Hepatocyte (in vitro differentiated cells): ENCODE measurements at regions not wholly inside any gene's neighbourhood (a gene's known extent, or its start where the extent isn't known, plus 50 kb on each side); places are given as distances from the start of the nearest gene placed in this dataset.
A peak's percentile ranks its signal among the peaks of the same experiment; 100 is the strongest.
"Not testable (repeated sequence)": the region's sequence is repeated elsewhere in the genome, so short reads cannot be mapped to it uniquely, and the experiment has no call there.

Experiments
- DNase-seq: peaks from one replicate; pipeline ENCODE4 v3.0.0-alpha.2; 2016; ENCODE audit warnings: low spot score
- H2AFZ ChIP-seq: fragments of 200-600 bp; sonication (generic); 2 replicates; pipeline ENCODE4 v1.6.0; 2016; ENCODE audit warnings: antibody characterized with exemption, mild to moderate bottlenecking
- H3K27ac ChIP-seq: fragments of 200-600 bp; sonication (generic); 2 replicates; pipeline ENCODE4 v1.5.1; 2016; ENCODE audit warnings: mild to moderate bottlenecking
- H3K27me3 ChIP-seq: fragments of 200-600 bp; sonication (generic); 2 replicates; pipeline ENCODE4 v1.6.1; 2016
- H3K36me3 ChIP-seq: fragments of 200-600 bp; sonication (generic); replicated peaks from 2 replicates; pipeline ENCODE4 v1.5.1; 2016; ENCODE audit warnings: low read depth; ENCODE audit not compliant: insufficient read depth
- H3K4me1 ChIP-seq: fragments of 200-600 bp; sonication (generic); 2 replicates; pipeline ENCODE4 v1.5.1; 2016; ENCODE audit warnings: mild to moderate bottlenecking, moderate library complexity; ENCODE audit not compliant: insufficient read depth
- H3K4me2 ChIP-seq: fragments of 200-600 bp; sonication (generic); 2 replicates; pipeline ENCODE4 v1.6.0; 2016
- H3K4me3 ChIP-seq: fragments of 200-600 bp; sonication (generic); 2 replicates; pipeline ENCODE4 v1.5.1; 2016; ENCODE audit warnings: mild to moderate bottlenecking
- H3K79me2 ChIP-seq: fragments of 200-600 bp; sonication (generic); 2 replicates; pipeline ENCODE4 v1.6.0; 2017; ENCODE audit warnings: mild to moderate bottlenecking
- H3K9me2 ChIP-seq: fragments of 200-600 bp; sonication (generic); replicated peaks from 2 replicates; pipeline ENCODE4 v1.6.0; 2017; ENCODE audit warnings: mild to moderate bottlenecking; ENCODE audit not compliant: insufficient read depth
- H3K9me3 ChIP-seq: fragments of 200-600 bp; sonication (generic); 2 replicates; pipeline ENCODE4 v1.5.1; 2016; ENCODE audit warnings: low read depth, mild to moderate bottlenecking
- H4K20me1 ChIP-seq: fragments of 200-600 bp; sonication (generic); 2 replicates; pipeline ENCODE4 v1.6.0; 2016; ENCODE audit warnings: mild to moderate bottlenecking; ENCODE audit not compliant: insufficient read depth, poor library complexity, severe bottlenecking
- EZH2 ChIP-seq: fragments of 200-600 bp; sonication (generic); IDR thresholded peaks from 2 replicates; pipeline ENCODE4 v1.6.1; 2016; ENCODE audit warnings: antibody characterized with exemption, mild to moderate bottlenecking, borderline replicate concordance
- EZH2phosphoT487 ChIP-seq: fragments of 200-600 bp; sonication (generic); IDR thresholded peaks from one replicate; pipeline ENCODE4 v1.6.1; 2018; ENCODE audit warnings: antibody characterized with exemption, mild to moderate bottlenecking, low read depth, moderate library complexity; ENCODE audit not compliant: unreplicated experiment, severe bottlenecking
- WGBS: methylation state at CpG from one replicate; pipeline ENCODE4 v1.1.6; 2016; ENCODE audit warnings: low lambda C conversion rate; ENCODE audit errors: missing lambda C conversion rate; 5-methylcytosine and 5-hydroxymethylcytosine counted together
- TF ChIP-seq, protein P1 (sequence below): fragments of 200-600 bp; sonication (generic); IDR thresholded peaks from 2 replicates; pipeline ENCODE4 v1.5.1; 2016; ENCODE audit warnings: antibody characterized with exemption, mild to moderate bottlenecking; ENCODE audit not compliant: poor library complexity

DNA sequence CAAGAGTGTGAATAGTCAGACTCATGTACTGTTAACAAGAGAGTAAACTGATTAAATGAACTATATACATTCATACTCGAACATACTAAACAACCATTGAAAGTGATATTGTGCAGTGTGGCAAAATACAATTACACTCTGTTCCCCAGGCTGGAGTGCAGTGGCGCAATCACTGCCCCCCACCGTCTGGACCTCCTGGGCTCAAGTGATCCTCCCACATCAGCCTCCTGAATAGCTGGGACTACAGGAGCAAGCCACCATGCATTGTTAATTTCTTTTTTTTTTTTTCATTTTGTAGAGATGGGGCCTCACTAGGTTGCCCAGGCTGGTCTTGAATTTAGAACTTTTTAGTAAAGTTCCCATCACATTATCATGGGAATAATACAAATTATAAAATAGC is 77.3 kb upstream of the LSM14A start:
- no peaks in the 10 kb centered on the region for H3K27me3 ChIP-seq
- H3K79me2 ChIP-seq = no peaks in the 10 kb centered on the region
- TF ChIP-seq EZH2phosphoT487 = no peak
- TF ChIP-seq, protein P1, sequence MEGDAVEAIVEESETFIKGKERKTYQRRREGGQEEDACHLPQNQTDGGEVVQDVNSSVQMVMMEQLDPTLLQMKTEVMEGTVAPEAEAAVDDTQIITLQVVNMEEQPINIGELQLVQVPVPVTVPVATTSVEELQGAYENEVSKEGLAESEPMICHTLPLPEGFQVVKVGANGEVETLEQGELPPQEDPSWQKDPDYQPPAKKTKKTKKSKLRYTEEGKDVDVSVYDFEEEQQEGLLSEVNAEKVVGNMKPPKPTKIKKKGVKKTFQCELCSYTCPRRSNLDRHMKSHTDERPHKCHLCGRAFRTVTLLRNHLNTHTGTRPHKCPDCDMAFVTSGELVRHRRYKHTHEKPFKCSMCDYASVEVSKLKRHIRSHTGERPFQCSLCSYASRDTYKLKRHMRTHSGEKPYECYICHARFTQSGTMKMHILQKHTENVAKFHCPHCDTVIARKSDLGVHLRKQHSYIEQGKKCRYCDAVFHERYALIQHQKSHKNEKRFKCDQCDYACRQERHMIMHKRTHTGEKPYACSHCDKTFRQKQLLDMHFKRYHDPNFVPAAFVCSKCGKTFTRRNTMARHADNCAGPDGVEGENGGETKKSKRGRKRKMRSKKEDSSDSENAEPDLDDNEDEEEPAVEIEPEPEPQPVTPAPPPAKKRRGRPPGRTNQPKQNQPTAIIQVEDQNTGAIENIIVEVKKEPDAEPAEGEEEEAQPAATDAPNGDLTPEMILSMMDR = no peak
- H3K4me3 ChIP-seq = no peak overlapping the region
- WGBS = 83% methylated on average over 3 of the region's 3 CpGs
- H3K4me1 ChIP-seq = no peaks in the 10 kb centered on the region
- no peak for DNase-seq
- no peak overlapping the region for H2AFZ ChIP-seq
- no peaks in the 10 kb centered on the region for H3K36me3 ChIP-seq
- H4K20me1 ChIP-seq = no peaks in the 10 kb centered on the region
- H3K9me2 ChIP-seq = no peaks in the 10 kb centered on the region
- no peaks in the 10 kb centered on the region for H3K9me3 ChIP-seq
- no peak overlapping the region for H3K4me2 ChIP-seq
- no peak overlapping the region for H3K27ac ChIP-seq

DNA sequence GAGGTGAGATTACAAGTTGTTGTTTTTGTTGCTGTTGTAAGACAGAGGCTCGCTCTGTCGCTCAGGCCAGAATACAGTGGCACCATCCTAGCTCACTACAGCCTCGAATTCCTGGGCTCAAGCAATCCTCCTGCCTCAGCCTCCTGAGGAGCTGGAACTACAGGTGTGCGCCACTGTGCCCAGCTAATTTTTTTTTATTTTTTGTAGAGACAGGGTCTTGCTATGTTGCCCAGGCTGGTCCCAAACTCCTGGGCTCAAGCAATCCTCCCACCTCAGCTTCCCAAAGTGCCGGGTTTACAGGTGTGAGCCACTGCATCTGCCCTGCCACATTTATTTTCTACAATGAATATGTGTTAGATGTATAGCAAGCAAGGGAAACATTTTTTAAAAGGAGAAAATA is 76.9 kb upstream of the LSM14A start:
- not testable (repeated sequence) for H3K9me3 ChIP-seq, DNase-seq, H3K27ac ChIP-seq, H3K4me1 ChIP-seq, H3K4me2 ChIP-seq, H3K27me3 ChIP-seq, H3K79me2 ChIP-seq, H2AFZ ChIP-seq, H3K4me3 ChIP-seq, H3K36me3 ChIP-seq, H4K20me1 ChIP-seq, H3K9me2 ChIP-seq
- 94% methylated on average over 5 of the region's 5 CpGs for WGBS

DNA sequence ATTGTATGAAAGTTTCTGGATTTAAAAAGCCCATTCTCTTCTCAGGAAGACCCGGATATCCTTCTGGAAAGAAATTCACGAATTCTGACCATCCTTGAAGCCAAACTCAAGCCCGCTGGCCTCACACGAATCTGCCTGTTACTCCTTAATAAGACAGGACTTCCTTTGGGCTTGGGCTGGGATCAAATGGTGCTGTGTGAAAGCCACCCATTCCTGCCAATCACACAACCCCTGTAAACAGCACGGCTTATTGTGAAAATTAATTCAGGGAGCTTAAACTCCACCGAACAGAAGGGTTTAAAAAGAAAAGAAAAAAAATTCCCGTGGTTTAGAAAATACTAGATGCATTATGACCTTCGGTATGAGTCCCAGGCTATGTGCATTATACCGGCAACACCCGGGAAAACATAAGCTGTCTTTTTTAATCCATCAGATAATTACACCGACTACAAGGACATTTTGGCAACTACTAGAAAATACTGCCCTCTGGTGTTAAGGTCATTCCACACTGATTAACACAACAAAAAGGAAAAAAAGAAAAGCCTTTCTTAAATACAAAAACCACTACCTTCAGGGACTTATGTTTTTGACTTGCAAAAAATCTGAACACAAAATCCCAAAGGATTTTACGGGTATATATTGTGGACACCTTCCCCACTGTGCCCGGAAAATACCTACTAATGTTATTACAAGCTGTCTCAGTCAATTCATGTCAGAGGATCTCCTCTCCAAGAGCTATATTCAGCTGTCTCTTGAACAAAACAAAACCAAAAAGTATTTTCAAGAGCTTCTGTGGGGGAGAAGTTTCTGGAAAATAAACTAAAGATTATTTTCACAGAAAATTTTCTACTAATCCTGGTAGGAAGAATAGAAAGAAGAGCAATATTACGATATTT is 76.0 kb upstream of the LSM14A start:
- Histone ChIP-seq H3K4me1 (no peaks in the 10 kb centered on the region), H3K27me3 (no peaks in the 10 kb centered on the region), H3K27ac (no peak overlapping the region), H3K36me3 (no peaks in the 10 kb centered on the region), H4K20me1 (no peaks in the 10 kb centered on the region), H3K9me2 (no peaks in the 10 kb centered on the region), H3K79me2 (no peaks in the 10 kb centered on the region), H3K9me3 (no peaks in the 10 kb centered on the region), H3K4me2 (peak overlapping the region; percentile 45), H3K4me3 (no peak overlapping the region), H2AFZ (no peak overlapping the region)
- no peak for TF ChIP-seq EZH2phosphoT487
- TF ChIP-seq, protein P1 = peak; percentile 81
- 27% methylated on average over 14 of the region's 14 CpGs for WGBS
- DNase-seq = peak; percentile 67

DNA sequence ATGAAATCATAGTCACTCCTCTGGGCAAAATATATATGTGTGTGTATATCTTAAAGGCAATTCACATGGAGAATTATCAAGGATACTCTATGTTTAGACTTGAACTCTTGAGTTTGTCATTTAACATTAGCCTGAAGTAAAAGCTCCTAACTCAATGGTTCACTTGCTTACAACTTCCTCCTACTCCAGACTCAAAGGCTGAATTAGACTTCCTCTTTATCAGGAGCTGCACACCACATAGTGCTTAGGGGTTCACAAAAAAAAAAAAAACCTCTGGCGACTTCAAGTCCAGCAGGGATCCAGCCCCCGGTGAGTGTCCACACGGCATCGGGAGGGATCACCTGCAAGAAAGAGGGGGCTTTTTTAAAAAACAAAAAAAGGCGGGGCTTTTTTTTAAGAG is 68.2 kb upstream of the LSM14A start:
- TF ChIP-seq, protein P1 = no peak
- TF ChIP-seq EZH2phosphoT487 (no peak), EZH2 (no peak)
- Histone ChIP-seq H3K4me2 (no peak overlapping the region), H3K27me3 (no peaks in the 10 kb centered on the region), H3K9me2 (no peaks in the 10 kb centered on the region), H2AFZ (no peak overlapping the region), H4K20me1 (no peaks in the 10 kb centered on the region), H3K79me2 (no peaks in the 10 kb centered on the region), H3K4me1 (no peaks in the 10 kb centered on the region), H3K27ac (no peak overlapping the region), H3K36me3 (no peaks in the 10 kb centered on the region), H3K9me3 (no peaks in the 10 kb centered on the region), H3K4me3 (no peak overlapping the region)
- DNase-seq = no peak
- 81% methylated on average over 5 of the region's 5 CpGs for WGBS
